Stimulated activated CD4-positive, alpha-beta T cell treated with anti-CD3 and anti-CD28 coated beads, Interleukin-15, amount 100 ng/mL, for 1 hour (primary cell): ENCODE measurements at regions not wholly inside any gene's neighbourhood (a gene's known extent, or its start where the extent isn't known, plus 50 kb on each side); places are given as distances from the start of the nearest gene placed in this dataset.
A peak's percentile ranks its signal among the peaks of the same experiment; 100 is the strongest.

Source experiments
- DNase-seq, 2 donors: peaks; one replicate each; pipeline ENCODE4 v3.0.0-alpha.2; 2020; ENCODE audit warnings: low read depth in 1 of 2, low spot score in 1 of 2

DNA sequence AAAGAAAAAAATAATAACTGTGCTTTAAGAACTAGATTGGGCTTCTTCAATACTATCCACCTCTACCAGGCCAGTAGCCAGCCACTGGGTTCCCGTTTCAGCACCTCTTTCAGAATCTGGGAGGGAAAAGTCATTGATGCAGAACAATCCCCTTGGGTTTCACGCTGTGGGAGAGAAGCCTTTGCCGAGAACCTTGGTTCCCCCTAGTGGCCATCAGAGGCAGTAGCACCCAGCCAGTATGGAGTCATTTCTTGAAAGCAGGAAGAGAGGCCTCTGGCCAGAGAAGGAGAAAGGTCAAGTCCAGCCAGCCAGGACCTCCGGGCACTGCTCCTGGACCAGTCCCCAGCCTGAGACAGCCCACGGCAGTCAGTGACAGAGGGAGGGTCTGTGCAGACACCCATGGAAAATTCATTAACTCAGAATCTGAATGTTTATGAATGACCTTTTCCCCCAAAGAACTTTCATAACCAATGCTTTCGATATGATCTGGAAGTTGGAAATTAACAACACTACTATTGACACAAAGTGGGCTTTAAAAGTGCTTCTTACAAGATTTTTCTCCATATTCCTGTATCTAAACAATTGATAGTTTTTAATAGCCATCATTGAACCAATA lies 51.2 kb upstream of the CDH5 start:
- DNase-seq: peak; percentile 4 to 8

DNA sequence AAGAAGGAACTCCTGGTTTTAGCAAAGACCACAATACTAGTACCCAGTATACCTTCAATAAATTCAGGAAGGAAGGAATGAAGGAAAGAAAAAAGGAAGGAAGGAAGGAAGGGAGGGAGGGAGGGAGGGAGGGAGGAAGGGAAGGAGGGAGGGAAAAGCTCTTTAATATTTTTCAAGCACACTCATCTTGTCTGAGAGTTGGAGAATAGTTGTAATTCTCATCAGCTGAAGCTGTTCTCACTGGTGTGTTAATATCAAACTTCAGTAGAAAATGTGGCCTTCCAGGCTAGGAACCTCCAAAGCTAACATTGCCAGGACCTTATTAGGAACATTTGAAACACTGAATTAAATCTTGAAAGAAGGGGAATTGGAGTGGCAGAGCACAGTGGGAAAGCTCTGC lies 55.2 kb upstream of the CDH5 start:
- no peak for DNase-seq

- no peak for DNase-seq
Observed at GRCh38 chr16:66309215-66309807, 57.2 kb upstream of the CDH5 start.

GRCh38 chr16:66308096-66308495 lies 58.4 kb upstream of the CDH5 start:
- no peak for DNase-seq

DNA sequence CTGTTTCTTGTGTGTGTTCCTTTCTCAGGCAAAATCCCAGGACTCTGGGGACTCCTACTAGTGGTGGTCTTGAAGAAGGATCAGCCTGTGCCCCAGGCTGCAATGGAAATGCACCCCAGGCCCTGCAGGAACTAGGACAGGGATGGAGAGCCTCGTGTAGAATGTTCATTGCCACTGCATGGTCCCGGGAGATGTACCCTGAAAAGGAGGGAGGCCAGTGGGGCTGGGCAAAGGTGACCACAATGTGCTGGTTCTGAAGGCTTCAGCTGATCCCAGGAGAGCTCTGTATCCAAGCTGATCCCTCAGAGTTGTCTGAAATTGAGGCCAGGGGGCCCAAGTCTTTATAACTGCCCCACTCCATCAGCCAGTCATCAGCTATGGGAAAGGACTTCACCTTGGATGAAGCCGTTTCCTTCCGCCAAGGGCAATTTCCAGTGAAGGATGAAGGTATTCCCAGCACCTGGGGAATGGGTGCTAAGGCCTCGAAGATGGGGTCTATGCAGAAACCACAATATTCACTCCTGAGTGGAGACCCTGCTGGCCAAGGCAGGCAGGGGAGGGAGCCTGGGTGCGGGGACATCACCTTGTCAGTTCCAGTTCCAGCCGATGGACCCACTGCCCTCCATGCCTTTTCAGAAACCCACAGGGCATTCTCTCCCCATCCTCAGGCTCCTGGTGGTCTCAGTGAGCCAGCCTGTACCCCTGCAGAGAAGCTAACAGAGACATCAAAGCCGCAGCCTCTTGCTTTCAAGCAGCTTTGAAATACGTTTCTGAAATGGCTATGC lies 59.9 kb upstream of the CDH5 start:
- DNase-seq: no peak

DNA sequence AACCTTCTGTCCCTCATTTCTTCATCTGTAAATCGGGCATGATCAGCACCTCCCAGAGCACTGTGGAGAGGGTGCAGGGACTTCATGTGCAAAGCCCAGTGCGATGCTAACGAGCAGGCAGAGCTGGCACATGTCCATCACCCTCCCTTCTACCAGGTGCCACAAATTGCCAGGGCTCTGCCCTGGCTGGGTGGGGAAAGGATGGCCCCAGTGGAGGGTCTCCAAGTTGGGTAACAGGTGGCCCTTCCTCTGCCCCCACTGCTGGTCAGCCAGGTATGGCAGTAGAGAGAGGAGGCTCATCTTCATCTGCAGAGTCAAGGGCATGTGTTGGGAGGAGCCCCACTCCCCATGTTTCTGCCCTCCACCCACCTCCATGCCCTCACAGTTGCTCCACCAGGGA lies 61.5 kb upstream of the CDH5 start:
- DNase-seq: no peak

GRCh38 chr16:66304151-66304550 lies 62.3 kb upstream of the CDH5 start:
- no peak for DNase-seq

DNA sequence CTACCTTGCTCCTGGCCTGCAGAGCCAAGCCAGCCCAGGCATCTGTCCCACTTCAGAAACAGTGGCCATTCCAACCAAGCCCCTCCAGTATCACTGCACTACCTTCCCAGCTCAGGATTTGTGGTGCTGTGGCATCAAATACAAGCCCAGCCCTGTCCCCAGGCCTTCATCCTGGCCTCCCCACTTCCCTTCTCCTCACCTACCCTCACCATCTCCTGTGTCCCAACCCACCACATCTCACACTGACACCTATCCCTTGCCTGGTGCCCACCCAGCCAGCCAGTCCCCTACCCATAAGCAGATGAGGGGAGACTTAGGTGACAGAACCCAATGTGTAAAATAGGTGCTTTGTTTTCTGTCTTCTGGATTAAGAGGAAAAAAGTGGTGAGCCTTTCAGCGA lies 66.0 kb upstream of the CDH5 start:
- no peak for DNase-seq

DNA sequence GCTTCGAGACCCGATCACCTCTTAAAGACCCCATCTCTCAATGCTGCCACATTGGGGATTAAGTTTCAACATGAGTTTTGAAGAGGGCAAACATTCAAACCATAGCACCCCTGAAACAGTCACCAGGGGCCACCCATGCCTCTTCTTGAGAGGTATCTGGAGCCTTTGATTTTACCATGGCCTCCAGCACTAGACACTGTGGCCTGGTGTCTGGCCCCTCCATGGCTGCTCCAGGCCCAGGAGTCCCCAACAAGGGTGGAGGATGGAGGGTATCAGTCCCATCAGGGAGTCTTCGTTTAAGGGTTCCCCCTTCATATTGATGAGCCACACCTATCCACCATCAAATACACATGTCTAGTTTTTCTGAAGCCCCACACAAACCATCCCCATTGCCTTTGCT lies 66.5 kb upstream of the CDH5 start:
- no peak for DNase-seq

DNA sequence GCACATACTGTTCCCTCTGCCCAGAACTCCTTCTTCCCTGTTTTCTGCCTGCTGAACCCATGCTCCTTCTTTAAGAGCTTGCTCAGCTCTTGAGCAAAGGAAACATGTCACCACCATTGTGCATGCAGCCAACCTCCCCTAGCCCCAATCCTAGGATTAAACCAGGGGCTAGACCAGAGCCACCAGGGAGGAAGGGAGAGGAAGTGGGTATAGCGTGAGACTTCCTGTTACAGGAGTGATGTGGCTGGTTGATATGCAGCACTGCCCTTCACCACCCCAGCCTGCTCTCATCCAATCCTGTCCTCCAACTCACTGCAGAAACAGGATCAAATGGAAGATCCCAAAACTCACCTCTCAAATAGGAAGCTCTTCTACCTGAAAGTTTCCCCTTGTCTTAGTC lies 67.1 kb upstream of the CDH5 start:
- DNase-seq: no peak

- DNase-seq: no peak
Observed at GRCh38 chr16:66298571-66299120, 67.8 kb upstream of the CDH5 start.

DNA sequence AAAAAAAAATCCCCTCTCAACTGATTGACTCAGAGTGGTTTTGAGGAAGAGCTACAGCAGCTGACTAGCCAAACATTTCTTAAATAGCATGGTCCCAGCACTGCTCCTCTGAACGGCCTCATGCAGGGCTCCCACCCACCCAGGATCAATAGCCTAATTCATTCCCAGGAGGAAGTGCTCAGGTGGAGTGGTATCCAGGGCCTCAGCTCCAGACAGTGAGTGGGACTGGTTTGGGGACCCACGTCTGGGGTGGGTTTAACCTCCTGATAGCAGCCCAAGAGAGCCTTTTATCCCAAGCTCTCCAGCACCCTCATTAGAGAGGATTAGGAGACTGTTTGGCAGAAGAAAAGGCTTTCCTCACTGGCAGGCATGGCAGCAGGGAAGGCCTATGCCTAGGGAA lies 68.5 kb upstream of the CDH5 start:
- DNase-seq: no peak

GRCh38 chr16:66296591-66296990 lies 69.9 kb upstream of the CDH5 start:
- DNase-seq: no peak

DNA sequence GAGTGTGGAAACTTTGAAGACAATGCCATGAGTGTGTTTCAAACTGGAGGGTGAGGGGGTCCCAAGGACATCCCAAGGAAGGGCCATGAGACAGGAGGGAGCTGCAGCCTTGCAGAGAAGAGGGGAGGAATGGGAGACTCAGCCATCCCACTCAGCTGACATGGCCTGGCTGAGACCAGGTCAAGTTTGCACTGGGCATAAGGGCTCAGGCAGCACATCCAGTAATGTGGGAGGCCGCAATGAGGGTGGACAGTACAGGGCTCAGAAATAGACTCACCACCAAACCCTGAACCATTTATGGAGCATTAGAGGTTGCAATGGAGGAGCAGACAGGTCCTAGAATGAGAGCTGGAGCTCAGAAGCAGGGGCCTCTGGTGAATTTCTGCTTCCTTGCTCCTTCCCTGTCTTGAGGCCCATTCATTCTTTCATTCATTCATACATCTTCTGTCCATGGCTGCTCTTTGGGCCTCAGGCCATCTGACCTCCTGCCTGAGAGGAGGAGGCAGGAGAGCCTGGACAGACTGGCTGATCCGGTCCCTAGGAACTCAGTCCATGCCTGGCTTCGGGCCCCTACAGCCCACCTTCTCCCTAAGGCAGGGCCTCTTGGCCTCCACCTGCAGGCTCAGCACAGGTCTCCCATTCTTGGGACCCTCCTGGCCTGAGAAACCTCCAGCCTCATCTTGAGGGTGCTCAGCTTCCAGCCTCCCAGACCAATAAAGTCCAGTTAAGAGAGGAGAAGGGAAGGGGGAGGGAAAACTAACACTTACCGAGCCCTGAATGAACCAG lies 70.5 kb upstream of the CDH5 start:
- no peak for DNase-seq

DNA sequence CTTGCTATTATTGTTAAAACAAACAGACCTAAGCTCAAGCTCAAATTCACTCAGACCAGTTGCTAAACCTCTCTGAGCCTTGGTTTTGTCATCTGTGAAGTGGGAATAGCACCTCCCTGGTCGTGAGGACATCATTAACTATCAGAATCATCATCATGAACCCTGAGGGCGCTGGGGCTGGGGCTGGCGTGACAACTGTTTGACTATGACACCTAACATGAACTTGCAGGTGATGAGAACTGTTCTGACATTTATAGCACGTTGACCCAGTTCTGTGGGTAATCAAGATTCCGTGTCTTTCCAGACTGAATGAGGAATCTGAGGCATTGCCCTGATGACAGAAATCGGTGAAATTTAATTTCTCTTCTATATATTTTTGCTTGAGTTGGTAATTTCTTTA lies 71.3 kb upstream of the CDH5 start:
- DNase-seq: no peak

DNA sequence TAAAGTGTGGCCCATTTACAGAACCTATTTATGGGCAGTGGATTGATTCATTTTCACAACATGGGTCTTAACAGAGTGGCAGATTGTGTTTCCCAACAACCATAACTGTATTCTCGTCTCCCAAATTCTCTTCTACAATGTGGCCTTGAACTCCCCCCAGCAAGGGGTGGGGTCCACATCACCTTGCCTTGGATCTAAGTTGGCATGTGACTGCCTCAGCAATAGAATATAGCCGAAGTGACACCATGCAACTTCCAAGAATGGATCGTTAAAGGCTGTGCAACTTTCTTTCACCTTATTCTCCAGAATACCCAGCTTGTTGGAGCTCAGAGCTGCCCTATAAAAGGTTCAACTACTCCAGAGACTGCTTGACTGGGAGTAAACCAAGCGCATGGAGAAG lies 72.0 kb upstream of the CDH5 start:
- no peak for DNase-seq

DNA sequence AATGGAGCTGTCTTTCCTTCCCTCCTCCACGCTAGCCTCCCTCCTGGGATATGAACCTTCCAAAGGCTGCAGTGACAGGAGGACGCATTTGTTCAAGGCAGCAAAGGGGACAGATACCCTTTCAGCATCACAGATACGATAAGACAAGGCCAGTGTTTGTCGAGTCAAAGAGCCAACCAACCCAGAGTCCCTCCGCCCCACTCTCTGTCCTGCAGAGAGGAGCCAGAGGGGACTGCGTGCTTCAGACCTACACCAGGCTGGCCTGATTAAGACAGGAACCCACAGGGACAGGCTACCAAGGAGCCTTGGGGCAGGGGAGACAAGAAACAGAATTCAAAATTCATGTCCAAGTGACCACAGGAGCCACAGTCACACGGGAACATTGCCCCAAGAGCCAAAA lies 72.6 kb upstream of the CDH5 start:
- DNase-seq: no peak

DNA sequence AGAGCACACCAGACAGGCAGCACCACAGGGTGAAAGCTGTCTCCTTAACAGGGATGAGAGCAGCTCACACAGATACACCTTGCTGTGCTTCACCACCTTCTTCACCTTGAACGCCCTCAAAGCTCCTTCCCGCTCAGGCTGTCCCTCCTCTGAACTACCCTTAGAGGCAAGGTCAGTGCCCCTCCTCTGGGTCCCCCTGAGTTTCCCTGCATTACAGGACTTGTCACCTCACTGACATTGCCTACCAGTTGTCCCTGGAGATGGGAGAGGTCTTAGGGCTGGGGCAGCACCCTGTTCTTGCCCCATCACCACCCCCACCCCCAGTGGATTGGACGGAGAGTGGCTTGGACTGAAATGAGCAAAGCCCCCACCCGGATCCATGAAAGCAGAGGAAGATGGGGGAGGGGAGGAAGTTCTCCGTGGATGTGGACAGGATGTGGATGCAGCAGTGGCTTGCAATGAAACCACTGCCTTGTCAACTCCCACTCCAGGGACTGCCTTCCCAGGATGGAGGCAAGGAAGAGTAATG lies 73.2 kb upstream of the CDH5 start:
- DNase-seq: no peak

- DNase-seq: no peak
Observed at GRCh38 chr16:66292241-66292935, 74.1 kb upstream of the CDH5 start.

DNA sequence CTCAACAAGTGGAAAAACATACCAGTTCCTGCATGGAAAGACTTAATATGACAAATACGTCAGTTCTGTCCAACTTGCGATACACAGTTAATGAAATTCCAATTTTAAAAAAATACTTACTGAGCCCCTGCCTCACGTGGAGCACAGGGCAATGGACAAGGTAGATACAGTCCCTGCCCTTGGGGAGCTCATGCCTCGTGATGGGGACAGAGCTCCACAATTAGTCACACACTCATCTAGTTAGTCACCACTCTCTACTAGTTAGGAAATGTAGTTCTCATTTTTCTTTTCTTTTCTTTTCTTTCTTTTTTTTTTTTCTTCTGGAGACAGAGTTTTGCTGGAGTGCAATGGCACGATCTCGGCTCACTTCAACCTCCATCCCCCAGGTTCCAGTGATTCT lies 74.7 kb upstream of the CDH5 start:
- DNase-seq: no peak

DNA sequence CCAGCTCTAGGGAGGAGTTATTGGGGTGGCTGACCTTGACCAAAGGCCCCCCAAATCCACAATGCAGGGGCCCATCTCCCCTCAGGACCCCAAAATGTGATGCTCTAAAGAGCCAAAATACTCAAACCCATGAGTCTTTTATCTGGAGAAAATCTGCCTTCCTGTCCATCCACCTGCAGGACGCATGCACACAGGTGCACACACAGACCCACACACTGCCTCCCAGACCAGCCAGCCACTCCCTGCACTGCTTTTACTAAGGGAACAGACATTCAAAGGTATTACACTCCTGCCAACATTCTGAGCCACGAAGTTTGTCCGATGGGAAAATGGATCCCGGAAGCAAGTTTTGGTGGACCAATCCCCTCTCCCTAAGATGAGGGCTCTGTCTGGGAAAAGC lies 76.1 kb upstream of the CDH5 start:
- no peak for DNase-seq
